ENCODE measurements at regions not wholly inside any gene's neighbourhood (a gene's known extent, or its start where the extent isn't known, plus 50 kb on each side); places are given as distances from the start of the nearest gene placed in this dataset.

GRCh38 chr9:135260221-135261180, 173.0 kb downstream of the OLFM1 start:
- no peaks in the 10 kb centered on the region for H3F3A ChIP-seq (ENCODE audit: insufficient read depth, low read length, poor library complexity, severe bottlenecking)
- H2AFZ ChIP-seq (ENCODE audit: low read depth, low read length): no peak overlapping the region
- H3K79me2 ChIP-seq (replicated peaks; ENCODE audit: insufficient read depth, low read length): no peaks in the 10 kb centered on the region
- no peaks in the 10 kb centered on the region for H3K9me2 ChIP-seq (ENCODE audit: insufficient read depth, low read length)
- H3K27ac ChIP-seq (ENCODE audit: low read length): no peak overlapping the region
- no peak overlapping the region for H3K9ac ChIP-seq (ENCODE audit: low read length)
- H3K4me2 ChIP-seq (ENCODE audit: low read length): no peak overlapping the region
- TF ChIP-seq MXI1 (conservative IDR thresholded peaks at IDR 0.05; ENCODE audit: poor library complexity, severe bottlenecking) (no peak), TAF1 (IDR thresholded peaks at IDR 0.05; ENCODE audit: low read depth) (no peak), EP300 (conservative IDR thresholded peaks at IDR 0.05; ENCODE audit: poor library complexity, severe bottlenecking) (no peak), SMC3 (conservative IDR thresholded peaks at IDR 0.05; ENCODE audit: poor library complexity) (no peak), EZH2 (IDR thresholded peaks at IDR 0.05; ENCODE audit: borderline replicate concordance, insufficient read depth, low read length, poor library complexity, severe bottlenecking) (no peak), REST (IDR thresholded peaks at IDR 0.05; ENCODE audit: borderline replicate concordance) (no peak), POLR2AphosphoS5 (IDR thresholded peaks at IDR 0.05) (no peak), RAD21 (conservative IDR thresholded peaks at IDR 0.05) (no peak), CTCF (IDR thresholded peaks at IDR 0.05; ENCODE audit: poor library complexity, severe bottlenecking) (no peak)
- no peaks in the 10 kb centered on the region for H3K36me3 ChIP-seq (ENCODE audit: insufficient read depth, low read length)
- no peaks in the 10 kb centered on the region for H3K9me3 ChIP-seq (ENCODE audit: low read length)
- H3K4me3 ChIP-seq (ENCODE audit: low read length): no peak overlapping the region
- no peaks in the 10 kb centered on the region for H4K20me1 ChIP-seq (ENCODE audit: insufficient read depth)
- H3K27me3 ChIP-seq (ENCODE audit: insufficient read depth, low read depth, low read length): no peaks in the 10 kb centered on the region

- Histone ChIP-seq H3K27me3 (ENCODE audit: insufficient read depth, low read depth, low read length) (no peaks in the 10 kb centered on the region), H3K9ac (ENCODE audit: low read length) (no peak overlapping the region), H2AFZ (ENCODE audit: low read depth, low read length) (no peak overlapping the region), H4K20me1 (ENCODE audit: insufficient read depth) (no peaks in the 10 kb centered on the region), H3K9me2 (ENCODE audit: insufficient read depth, low read length) (no peaks in the 10 kb centered on the region), H3F3A (ENCODE audit: insufficient read depth, low read length, poor library complexity, severe bottlenecking) (no peaks in the 10 kb centered on the region), H3K79me2 (replicated peaks; ENCODE audit: insufficient read depth, low read length) (no peaks in the 10 kb centered on the region), H3K27ac (ENCODE audit: low read length) (no peak overlapping the region), H3K4me3 (ENCODE audit: low read length) (no peak overlapping the region), H3K4me2 (ENCODE audit: low read length) (no peak overlapping the region), H3K36me3 (ENCODE audit: insufficient read depth, low read length) (no peaks in the 10 kb centered on the region), H3K9me3 (ENCODE audit: low read length) (no peaks in the 10 kb centered on the region)
- TF ChIP-seq RAD21 (conservative IDR thresholded peaks at IDR 0.05) (no peak), MXI1 (conservative IDR thresholded peaks at IDR 0.05; ENCODE audit: poor library complexity, severe bottlenecking) (no peak), EP300 (conservative IDR thresholded peaks at IDR 0.05; ENCODE audit: poor library complexity, severe bottlenecking) (no peak), TAF1 (IDR thresholded peaks at IDR 0.05; ENCODE audit: low read depth) (no peak), POLR2AphosphoS5 (IDR thresholded peaks at IDR 0.05) (no peak), REST (IDR thresholded peaks at IDR 0.05; ENCODE audit: borderline replicate concordance) (no peak), EZH2 (IDR thresholded peaks at IDR 0.05; ENCODE audit: borderline replicate concordance, insufficient read depth, low read length, poor library complexity, severe bottlenecking) (no peak), SMC3 (conservative IDR thresholded peaks at IDR 0.05; ENCODE audit: poor library complexity) (no peak), CTCF (IDR thresholded peaks at IDR 0.05; ENCODE audit: poor library complexity, severe bottlenecking) (no peak)
Measured at GRCh38 chr9:135262248-135262647, 174.8 kb downstream of the OLFM1 start.
